NCI-H345 (cell line): ENCODE measurements at regions not wholly inside any gene's neighbourhood (a gene's known extent, or its start where the extent isn't known, plus 50 kb on each side); places are given as distances from the start of the nearest gene placed in this dataset.

Source experiments
- DNase-seq: peaks from one replicate; lab custom pipeline; 2025; lab: John Stamatoyannopoulos, UW

- no peak for DNase-seq
Observed at GRCh38 chr20:7708782-7709181, 231.5 kb downstream of the HAO1 start.

GRCh38 chr20:7710440-7710839 is 229.8 kb downstream of the HAO1 start:
- no peak for DNase-seq

GRCh38 chr20:7712661-7713060 is 227.6 kb downstream of the HAO1 start:
- no peak for DNase-seq

GRCh38 chr20:7714549-7714948 is 225.7 kb downstream of the HAO1 start:
- no peak for DNase-seq

GRCh38 chr20:7716286-7716972 is 223.8 kb downstream of the HAO1 start:
- no peak for DNase-seq

GRCh38 chr20:7722564-7722963 is 217.7 kb downstream of the HAO1 start:
- no peak for DNase-seq

- no peak for DNase-seq
Observed at GRCh38 chr20:7723284-7723683, 217.0 kb downstream of the HAO1 start.

- DNase-seq, result no peak
Observed at GRCh38 chr20:7728338-7728737, 211.9 kb downstream of the HAO1 start.

GRCh38 chr20:7734216-7734615 is 206.0 kb downstream of the HAO1 start:
- no peak for DNase-seq

GRCh38 chr20:7736336-7736735 is 203.9 kb downstream of the HAO1 start:
- no peak for DNase-seq

- no peak for DNase-seq
Observed at GRCh38 chr20:7741866-7742265, 198.4 kb downstream of the HAO1 start.

GRCh38 chr20:7742479-7742878 is 197.8 kb downstream of the HAO1 start:
- peak; percentile 34 for DNase-seq

- no peak for DNase-seq
Observed at GRCh38 chr20:7744411-7744810, 195.8 kb downstream of the HAO1 start.

- no peak for DNase-seq
Observed at GRCh38 chr20:7748624-7749023, 191.6 kb downstream of the HAO1 start.

GRCh38 chr20:7754102-7754501 is 186.2 kb downstream of the HAO1 start:
- no peak for DNase-seq

GRCh38 chr20:7758406-7758805 is 181.9 kb downstream of the HAO1 start:
- no peak for DNase-seq

- DNase-seq, result no peak
Observed at GRCh38 chr20:7760247-7761031, 179.8 kb downstream of the HAO1 start.

- no peak for DNase-seq
Observed at GRCh38 chr20:7765221-7765620, 175.0 kb downstream of the HAO1 start.

GRCh38 chr20:7770046-7770445 is 170.2 kb downstream of the HAO1 start:
- peak; percentile 63 for DNase-seq

GRCh38 chr20:7770578-7770977 is 169.7 kb downstream of the HAO1 start:
- DNase-seq, result peak; percentile 97

- peak; percentile 18 for DNase-seq
Observed at GRCh38 chr20:7772371-7772770, 167.9 kb downstream of the HAO1 start.

GRCh38 chr20:7773511-7773910 is 166.7 kb downstream of the HAO1 start:
- DNase-seq, result no peak

GRCh38 chr20:7775072-7775471 is 165.2 kb downstream of the HAO1 start:
- no peak for DNase-seq

GRCh38 chr20:7776148-7776547 is 164.1 kb downstream of the HAO1 start:
- no peak for DNase-seq
